WTC11 (cell line): ENCODE measurements at regions not wholly inside any gene's neighbourhood (a gene's known extent, or its start where the extent isn't known, plus 50 kb on each side); places are given as distances from the start of the nearest gene placed in this dataset.

Experiments used
- ATAC-seq: fragments of 200-7000 bp; cut with Tn5 transposase; 2 replicates; pipeline ENCODE4 v1.10.0; 2021; ENCODE audit warnings: mild to moderate bottlenecking, moderate library complexity
- CTCF ChIA-PET: fragments of 300-600 bp; sonication (Branson Sonifier 250); formaldehyde crosslinking; loops from one replicate; lab custom pipeline; 2021; ENCODE audit warnings: antibody characterized with exemption; lab: Charles Lee
- POLR2A ChIA-PET: fragments of 350-600 bp; sonication (Branson Sonifier 250); formaldehyde crosslinking; loops from one replicate; lab custom pipeline; 2021; ENCODE audit warnings: antibody characterized with exemption; lab: Charles Lee
- DNase-seq: peaks from one replicate; pipeline ENCODE4 v3.0.0; 2021; ENCODE audit warnings: low spot score
- H3K27ac Mint-ChIP-seq: 2 replicates; pipeline ENCODE4 v1.8.0; 2021; ENCODE audit warnings: mixed read lengths
- H3K27me3 Mint-ChIP-seq: 2 replicates; pipeline ENCODE4 v1.8.0; 2021; ENCODE audit warnings: low read depth, mild to moderate bottlenecking, moderate library complexity, mixed read lengths
- H3K36me3 Mint-ChIP-seq: 2 replicates; pipeline ENCODE4 v1.8.0; 2021; ENCODE audit warnings: mixed read lengths
- H3K4me1 Mint-ChIP-seq: 2 replicates; pipeline ENCODE4 v1.8.0; 2022; ENCODE audit warnings: mixed read lengths
- H3K4me3 Mint-ChIP-seq: 2 replicates; pipeline ENCODE4 v1.8.0; 2021; ENCODE audit warnings: mild to moderate bottlenecking, moderate library complexity, mixed read lengths
- H3K9me3 Mint-ChIP-seq: 2 replicates; pipeline ENCODE4 v1.8.0; 2021; ENCODE audit warnings: mixed read lengths
- ARID4B ChIP-seq: sonication (generic); formaldehyde crosslinking; IDR thresholded peaks from 2 replicates; pipeline ENCODE4 v1.8.0; 2023; ENCODE audit warnings: missing genetic modification reagents, mild to moderate bottlenecking, borderline replicate concordance
- ATF6 ChIP-seq: sonication (generic); formaldehyde crosslinking; IDR thresholded peaks from 2 replicates; pipeline ENCODE4 v1.8.1; 2023; ENCODE audit warnings: mild to moderate bottlenecking, missing genetic modification reagents
- E2F1 ChIP-seq: sonication (generic); formaldehyde crosslinking; IDR thresholded peaks from 2 replicates; pipeline ENCODE4 v1.8.0; 2022; ENCODE audit warnings: mild to moderate bottlenecking, missing genetic modification reagents
- ETV6 ChIP-seq: sonication (generic); formaldehyde crosslinking; IDR thresholded peaks from 2 replicates; pipeline ENCODE4 v1.8.1; 2022; ENCODE audit warnings: mild to moderate bottlenecking, missing genetic modification reagents
- FOXJ3 ChIP-seq: sonication (generic); formaldehyde crosslinking; IDR thresholded peaks from 2 replicates; pipeline ENCODE4 v1.9.0; 2021; ENCODE audit warnings: missing genetic modification reagents, mild to moderate bottlenecking, borderline replicate concordance
- FOXP1 ChIP-seq: sonication (generic); formaldehyde crosslinking; IDR thresholded peaks from 2 replicates; pipeline ENCODE4 v1.8.0; 2022; ENCODE audit warnings: missing genetic modification reagents, mild to moderate bottlenecking, moderate library complexity, borderline replicate concordance
- IRF2 ChIP-seq: sonication (generic); formaldehyde crosslinking; IDR thresholded peaks from 2 replicates; pipeline ENCODE4 v1.8.0; 2022; ENCODE audit warnings: low read depth, missing genetic modification reagents, borderline replicate concordance
- JAZF1 ChIP-seq: fragments of 250-450 bp; sonication (Bioruptor Pico); IDR thresholded peaks from 2 replicates; pipeline ENCODE4 v1.9.0; 2021; ENCODE audit warnings: moderate library complexity, mild to moderate bottlenecking, inconsistent platforms
- MLX ChIP-seq: sonication (generic); formaldehyde crosslinking; IDR thresholded peaks from 2 replicates; pipeline ENCODE4 v1.8.1; 2023; ENCODE audit warnings: mild to moderate bottlenecking, missing genetic modification reagents, moderate library complexity
- MXD4 ChIP-seq: fragments of 250-450 bp; sonication (Bioruptor Pico); IDR thresholded peaks from 2 replicates; pipeline ENCODE4 v1.8.0; 2021; ENCODE audit warnings: mild to moderate bottlenecking, moderate library complexity, borderline replicate concordance
- NFATC4 ChIP-seq: fragments of 250-450 bp; sonication (Bioruptor Pico); IDR thresholded peaks from 2 replicates; pipeline ENCODE4 v1.9.0; 2021; ENCODE audit warnings: mild to moderate bottlenecking
- NR3C1 ChIP-seq: sonication (generic); formaldehyde crosslinking; conservative IDR thresholded peaks from 2 replicates; pipeline ENCODE4 v1.8.1; 2023; ENCODE audit warnings: low read depth, mild to moderate bottlenecking, missing genetic modification reagents
- TEAD4 ChIP-seq: sonication (generic); formaldehyde crosslinking; IDR thresholded peaks from 2 replicates; pipeline ENCODE4 v1.8.0; 2022; ENCODE audit warnings: mild to moderate bottlenecking, missing genetic modification reagents
- USF2 ChIP-seq: sonication (generic); formaldehyde crosslinking; IDR thresholded peaks from 2 replicates; pipeline ENCODE4 v1.8.1; 2023; ENCODE audit warnings: mild to moderate bottlenecking, missing genetic modification reagents, moderate library complexity
- ZBTB21 ChIP-seq: sonication (generic); formaldehyde crosslinking; IDR thresholded peaks from 2 replicates; pipeline ENCODE4 v1.8.1; 2023; ENCODE audit warnings: mild to moderate bottlenecking, missing genetic modification reagents, borderline replicate concordance
- ZNF219 ChIP-seq: sonication (generic); formaldehyde crosslinking; IDR thresholded peaks from 2 replicates; pipeline ENCODE4 v1.8.0; 2023; ENCODE audit warnings: missing genetic modification reagents, mild to moderate bottlenecking, borderline replicate concordance
- ZNF512 ChIP-seq: sonication (generic); formaldehyde crosslinking; IDR thresholded peaks from 2 replicates; pipeline ENCODE4 v1.8.1; 2022; ENCODE audit warnings: missing genetic modification reagents, borderline replicate concordance
- ZNF671 ChIP-seq: fragments of 250-450 bp; sonication (Bioruptor Pico); IDR thresholded peaks from 2 replicates; pipeline ENCODE4 v1.8.0; 2021; ENCODE audit warnings: mild to moderate bottlenecking

- no peak overlapping the region for H3K27ac Mint-ChIP-seq
- ChIA-PET POLR2A (interaction anchor here (1.3 kb wide), 1 partner anchor 29 kb away, joined by 3 read pairs; no protein-coding TSS in a partner anchor), CTCF (no interaction called here)
- peaks cover 2% of the 10 kb centered on the region for H3K9me3 Mint-ChIP-seq
- DNase-seq, result no peak
- no peak overlapping the region for H3K4me3 Mint-ChIP-seq
- no peak; the same call in 1 of the 2 replicates for ATAC-seq
- TF ChIP-seq MLX (CRISPR knock-in tag), result no peak
- TF ChIP-seq E2F1 (CRISPR knock-in tag), result no peak
- TF ChIP-seq FOXJ3 (CRISPR knock-in tag), result no peak
- TF ChIP-seq TEAD4 (CRISPR knock-in tag), result no peak
- TF ChIP-seq ARID4B (CRISPR knock-in tag), result no peak
- TF ChIP-seq ATF6, result no peak
- no peak for TF ChIP-seq NR3C1
- TF ChIP-seq NFATC4 (CRISPR knock-in tag), result no peak
- TF ChIP-seq FOXP1 (CRISPR knock-in tag), result no peak
- TF ChIP-seq IRF2 (CRISPR knock-in tag), result no peak
- no peak for TF ChIP-seq ZBTB21 (CRISPR knock-in tag)
- peaks cover 2% of the 10 kb centered on the region; the same call in 1 of the 2 replicates for H3K36me3 Mint-ChIP-seq
- peaks cover 4% of the 10 kb centered on the region; the same call in 1 of the 2 replicates for H3K4me1 Mint-ChIP-seq
- no peaks in the 10 kb centered on the region; the same call in 1 of the 2 replicates for H3K27me3 Mint-ChIP-seq
Measured at GRCh38 chr1:199759268-199759730, 268.2 kb upstream of the NR5A2 start.

- H3K9me3 Mint-ChIP-seq, result peaks cover 29% of the 10 kb centered on the region
- TF ChIP-seq MXD4 (CRISPR knock-in tag), result no peak
- TF ChIP-seq, all 79 proteins: peak for 0
- Mint-ChIP-seq H3K27ac (no peak overlapping the region), H3K36me3 (peaks cover 19% of the 10 kb centered on the region), H3K4me3 (no peak overlapping the region), H3K27me3 (no peaks in the 10 kb centered on the region), H3K4me1 (peaks cover 4% of the 10 kb centered on the region; the same call in 1 of the 2 replicates)
- POLR2A ChIA-PET, result no interaction called here
- CTCF ChIA-PET, result no interaction called here
- DNase-seq (no peak), ATAC-seq (no peak)
Measured at GRCh38 chr1:199762572-199762971, 264.9 kb upstream of the NR5A2 start.

- peaks cover 45% of the 10 kb centered on the region for H3K9me3 Mint-ChIP-seq
- H3K27ac Mint-ChIP-seq, result no peak overlapping the region
- H3K4me1 Mint-ChIP-seq, result no peaks in the 10 kb centered on the region; the same call in 1 of the 2 replicates
- H3K36me3 Mint-ChIP-seq, result peaks cover 19% of the 10 kb centered on the region
- CTCF ChIA-PET, result no interaction called here
- no peaks in the 10 kb centered on the region for H3K27me3 Mint-ChIP-seq
- no peak for DNase-seq
- ATAC-seq, result no peak
- POLR2A ChIA-PET, result no interaction called here
- H3K4me3 Mint-ChIP-seq, result no peak overlapping the region
- no peak for TF ChIP-seq ZNF219 (CRISPR knock-in tag)
- no peak for TF ChIP-seq ZNF512 (CRISPR knock-in tag)
- no peak for TF ChIP-seq FOXJ3 (CRISPR knock-in tag)
- TF ChIP-seq JAZF1 (CRISPR knock-in tag), result no peak
- no peak for TF ChIP-seq USF2
- TF ChIP-seq ETV6 (CRISPR knock-in tag), result no peak
- no peak for TF ChIP-seq ZNF671 (CRISPR knock-in tag)
- TF ChIP-seq FOXP1 (CRISPR knock-in tag), result no peak
Measured at GRCh38 chr1:199766218-199766792, 261.2 kb upstream of the NR5A2 start.
